GM12864 (cell line): ENCODE measurements at regions not wholly inside any gene's neighbourhood (a gene's known extent, or its start where the extent isn't known, plus 50 kb on each side); places are given as distances from the start of the nearest gene placed in this dataset.
"Not testable (repeated sequence)": the region's sequence is repeated elsewhere in the genome, so short reads cannot be mapped to it uniquely, and the experiment has no call there.

Experiments used
- DNase-seq: peaks from one replicate; pipeline ENCODE4 v3.0.0-alpha.2; 2011; ENCODE audit warnings: low read depth
- H3K4me3 ChIP-seq: 2 replicates; pipeline ENCODE4 v1.5.1; 2011; ENCODE audit warnings: mild to moderate bottlenecking, low read depth, low read length, control low read depth
- CTCF ChIP-seq: IDR thresholded peaks from 2 replicates; pipeline ENCODE4 v1.5.1; 2011; ENCODE audit warnings: low read depth, mild to moderate bottlenecking, moderate library complexity, low read length, control low read depth, inconsistent platforms; ENCODE audit errors: missing control alignments

- TF ChIP-seq CTCF, result no peak
- no peak for DNase-seq
- no peak overlapping the region for H3K4me3 ChIP-seq
Observed at GRCh38 chr6:3920321-3920720, 71.1 kb downstream of the FAM50B start.

DNA sequence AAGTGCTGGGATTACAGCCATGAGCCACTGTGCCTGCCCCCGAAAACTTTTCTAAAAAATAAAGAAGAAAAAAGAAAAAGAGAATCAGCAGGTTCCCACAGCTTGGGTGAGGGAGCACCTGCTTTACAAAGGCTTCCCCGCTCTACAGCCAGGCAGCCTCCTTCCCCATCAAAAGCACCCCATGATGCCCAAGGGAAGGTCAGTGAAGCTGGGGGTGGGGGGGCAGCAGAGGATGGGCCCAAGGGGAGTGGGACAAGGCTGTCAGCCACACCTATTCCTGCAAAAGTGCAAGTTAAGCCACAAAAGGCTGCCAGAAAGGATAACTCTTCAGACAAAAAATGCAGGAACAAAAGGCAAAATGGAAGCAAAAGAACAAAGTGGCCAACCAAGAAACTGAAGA, 72.5 kb downstream of the FAM50B start:
- H3K4me3 ChIP-seq, result no peak overlapping the region
- TF ChIP-seq CTCF, result no peak

DNA sequence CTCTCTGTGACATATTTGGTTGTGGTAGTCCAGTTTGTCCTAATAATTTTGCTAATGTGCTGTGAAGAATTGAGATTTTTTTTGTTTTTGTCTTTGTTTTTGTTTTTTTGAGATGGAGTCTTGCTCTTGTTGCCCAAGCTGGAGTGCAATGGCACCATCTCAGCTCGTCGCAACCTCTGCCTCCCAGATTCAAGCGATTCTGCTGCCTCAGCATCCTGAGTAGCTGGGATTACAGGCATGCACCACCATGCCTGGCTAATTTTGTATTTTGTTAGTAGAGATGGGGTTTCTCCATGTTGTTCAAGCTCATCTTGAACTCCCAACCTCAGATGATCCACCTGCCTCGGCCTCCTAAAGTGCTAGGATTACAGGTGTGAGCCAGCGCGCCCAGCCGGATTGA, 73.4 kb downstream of the FAM50B start:
- not testable (repeated sequence) for H3K4me3 ChIP-seq, DNase-seq

More for the DNA sequence above, 72.5 kb downstream of the FAM50B start:
- DNase-seq, result no peak

GRCh38 chr6:3925223-3926149, 76.3 kb downstream of the FAM50B start:
- not testable (repeated sequence) for H3K4me3 ChIP-seq, DNase-seq

GRCh38 chr6:3926150-3926482, 76.9 kb downstream of the FAM50B start:
- TF ChIP-seq CTCF, result no peak
- no peak for DNase-seq
- H3K4me3 ChIP-seq, result no peak overlapping the region

DNA sequence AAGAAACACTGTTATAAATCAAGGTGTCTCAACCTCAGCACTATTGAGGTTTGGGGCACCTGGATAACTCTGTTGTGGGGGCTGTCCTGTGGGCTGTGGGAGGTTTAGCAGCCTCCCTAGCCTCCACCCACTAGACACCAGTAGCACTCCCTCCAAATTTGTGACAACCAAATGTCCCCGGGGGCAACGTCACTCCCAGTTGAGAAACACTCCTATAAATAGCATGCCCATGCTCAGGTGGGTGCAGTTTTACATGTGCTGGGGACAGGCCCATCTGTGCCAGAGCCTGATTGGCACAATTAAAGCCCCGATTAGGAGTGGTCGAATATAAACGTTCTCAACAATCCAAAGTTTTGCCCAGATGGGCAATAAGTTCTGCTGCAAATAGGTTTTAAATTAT, 78.9 kb downstream of the FAM50B start:
- no peak overlapping the region for H3K4me3 ChIP-seq
- no peak for TF ChIP-seq CTCF
- DNase-seq, result no peak

DNA sequence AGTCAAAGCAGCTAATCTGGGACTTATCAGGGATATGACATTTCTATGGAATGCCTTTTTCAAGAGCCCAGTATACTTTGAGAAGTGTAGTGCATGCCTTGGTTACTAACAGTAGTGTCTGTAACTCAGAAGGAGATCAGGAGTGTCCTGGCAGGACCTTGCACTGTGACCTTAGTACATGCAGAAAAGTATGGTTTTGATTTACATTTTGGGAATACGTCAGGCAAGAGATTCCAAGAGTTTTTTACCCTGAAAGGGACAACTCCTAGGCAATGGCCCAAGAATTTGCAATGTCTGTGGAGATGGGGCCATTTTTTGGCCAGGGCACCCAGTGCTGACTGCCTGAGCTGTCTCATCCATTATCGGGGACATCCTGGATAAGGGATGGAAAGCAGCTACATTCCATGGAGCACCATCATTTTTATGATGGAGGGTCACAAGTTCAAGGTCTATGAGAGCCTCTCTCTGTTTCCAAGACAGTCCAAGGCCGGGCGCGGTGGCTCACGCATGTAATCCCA, 80.2 kb downstream of the FAM50B start:
- H3K4me3 ChIP-seq, result no peak overlapping the region
- TF ChIP-seq CTCF, result no peak
- DNase-seq, result no peak

- DNase-seq, result no peak
- no peak overlapping the region for H3K4me3 ChIP-seq
- no peak for TF ChIP-seq CTCF
Observed at GRCh38 chr6:3937438-3937837, 88.3 kb downstream of the FAM50B start.
